ENCODE measurements at regions not wholly inside any gene's neighbourhood (a gene's known extent, or its start where the extent isn't known, plus 50 kb on each side); places are given as distances from the start of the nearest gene placed in this dataset.

DNA sequence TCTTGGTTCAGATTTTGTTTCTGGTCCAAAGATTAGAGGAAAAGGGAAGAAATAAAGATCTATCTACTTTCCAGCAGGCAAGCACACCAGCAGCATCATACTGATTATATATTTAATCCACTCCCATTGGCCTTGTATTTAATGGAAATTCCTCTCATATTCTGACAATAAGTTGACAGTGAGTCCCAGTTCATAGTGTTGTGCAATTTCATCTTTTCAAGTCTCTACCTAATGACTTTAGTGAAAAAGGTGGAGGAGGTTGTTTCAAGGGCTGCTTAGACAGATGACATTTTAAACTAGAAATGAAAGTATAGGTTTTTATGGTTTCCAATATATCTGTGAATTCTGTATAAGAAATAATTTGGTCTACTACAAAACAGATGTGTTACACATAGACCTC lies 298.6 kb downstream of the PABPC4L start:
- no peak for TF ChIP-seq POLR2AphosphoS5 (IDR thresholded peaks at IDR 0.05; ENCODE audit: low read depth)
- TF ChIP-seq, protein P1, sequence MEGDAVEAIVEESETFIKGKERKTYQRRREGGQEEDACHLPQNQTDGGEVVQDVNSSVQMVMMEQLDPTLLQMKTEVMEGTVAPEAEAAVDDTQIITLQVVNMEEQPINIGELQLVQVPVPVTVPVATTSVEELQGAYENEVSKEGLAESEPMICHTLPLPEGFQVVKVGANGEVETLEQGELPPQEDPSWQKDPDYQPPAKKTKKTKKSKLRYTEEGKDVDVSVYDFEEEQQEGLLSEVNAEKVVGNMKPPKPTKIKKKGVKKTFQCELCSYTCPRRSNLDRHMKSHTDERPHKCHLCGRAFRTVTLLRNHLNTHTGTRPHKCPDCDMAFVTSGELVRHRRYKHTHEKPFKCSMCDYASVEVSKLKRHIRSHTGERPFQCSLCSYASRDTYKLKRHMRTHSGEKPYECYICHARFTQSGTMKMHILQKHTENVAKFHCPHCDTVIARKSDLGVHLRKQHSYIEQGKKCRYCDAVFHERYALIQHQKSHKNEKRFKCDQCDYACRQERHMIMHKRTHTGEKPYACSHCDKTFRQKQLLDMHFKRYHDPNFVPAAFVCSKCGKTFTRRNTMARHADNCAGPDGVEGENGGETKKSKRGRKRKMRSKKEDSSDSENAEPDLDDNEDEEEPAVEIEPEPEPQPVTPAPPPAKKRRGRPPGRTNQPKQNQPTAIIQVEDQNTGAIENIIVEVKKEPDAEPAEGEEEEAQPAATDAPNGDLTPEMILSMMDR (IDR thresholded peaks at IDR 0.05; ENCODE audit: insufficient read depth, low read length), result no peak
- TF ChIP-seq, protein P2, sequence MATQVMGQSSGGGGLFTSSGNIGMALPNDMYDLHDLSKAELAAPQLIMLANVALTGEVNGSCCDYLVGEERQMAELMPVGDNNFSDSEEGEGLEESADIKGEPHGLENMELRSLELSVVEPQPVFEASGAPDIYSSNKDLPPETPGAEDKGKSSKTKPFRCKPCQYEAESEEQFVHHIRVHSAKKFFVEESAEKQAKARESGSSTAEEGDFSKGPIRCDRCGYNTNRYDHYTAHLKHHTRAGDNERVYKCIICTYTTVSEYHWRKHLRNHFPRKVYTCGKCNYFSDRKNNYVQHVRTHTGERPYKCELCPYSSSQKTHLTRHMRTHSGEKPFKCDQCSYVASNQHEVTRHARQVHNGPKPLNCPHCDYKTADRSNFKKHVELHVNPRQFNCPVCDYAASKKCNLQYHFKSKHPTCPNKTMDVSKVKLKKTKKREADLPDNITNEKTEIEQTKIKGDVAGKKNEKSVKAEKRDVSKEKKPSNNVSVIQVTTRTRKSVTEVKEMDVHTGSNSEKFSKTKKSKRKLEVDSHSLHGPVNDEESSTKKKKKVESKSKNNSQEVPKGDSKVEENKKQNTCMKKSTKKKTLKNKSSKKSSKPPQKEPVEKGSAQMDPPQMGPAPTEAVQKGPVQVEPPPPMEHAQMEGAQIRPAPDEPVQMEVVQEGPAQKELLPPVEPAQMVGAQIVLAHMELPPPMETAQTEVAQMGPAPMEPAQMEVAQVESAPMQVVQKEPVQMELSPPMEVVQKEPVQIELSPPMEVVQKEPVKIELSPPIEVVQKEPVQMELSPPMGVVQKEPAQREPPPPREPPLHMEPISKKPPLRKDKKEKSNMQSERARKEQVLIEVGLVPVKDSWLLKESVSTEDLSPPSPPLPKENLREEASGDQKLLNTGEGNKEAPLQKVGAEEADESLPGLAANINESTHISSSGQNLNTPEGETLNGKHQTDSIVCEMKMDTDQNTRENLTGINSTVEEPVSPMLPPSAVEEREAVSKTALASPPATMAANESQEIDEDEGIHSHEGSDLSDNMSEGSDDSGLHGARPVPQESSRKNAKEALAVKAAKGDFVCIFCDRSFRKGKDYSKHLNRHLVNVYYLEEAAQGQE (IDR thresholded peaks at IDR 0.05; ENCODE audit: insufficient replicate concordance, low read depth), result no peak
- no peak for TF ChIP-seq SPI1 (IDR thresholded peaks at IDR 0.05; ENCODE audit: borderline replicate concordance, low read depth)
